HepG2 (cell line): ENCODE measurements at regions not wholly inside any gene's neighbourhood (a gene's known extent, or its start where the extent isn't known, plus 50 kb on each side); places are given as distances from the start of the nearest gene placed in this dataset.

Experiments
- BHLHE40 ChIP-seq: IDR thresholded peaks from 2 replicates; pipeline ENCODE4 v1.6.1; 2011; ENCODE audit warnings: low read length, improper control_type of control experiment
- CCDC6 ChIP-seq: sonication (generic); formaldehyde crosslinking; IDR thresholded peaks from 2 replicates; pipeline ENCODE4 v1.8.1; 2022; ENCODE audit warnings: mild to moderate bottlenecking, missing genetic modification reagents, moderate library complexity
- CSRNP1 ChIP-seq: sonication (generic); formaldehyde crosslinking; IDR thresholded peaks from 2 replicates; pipeline ENCODE4 v1.8.1; 2023; ENCODE audit warnings: mild to moderate bottlenecking, missing genetic modification reagents
- ELF1 ChIP-seq: sonication (generic); formaldehyde crosslinking; IDR thresholded peaks from 2 replicates; pipeline ENCODE4 v1.4.0; 2020; ENCODE audit warnings: missing genetic modification reagents
- FOXJ3 ChIP-seq: sonication (generic); formaldehyde crosslinking; IDR thresholded peaks from 2 replicates; pipeline ENCODE4 v1.4.0; 2020; ENCODE audit warnings: missing genetic modification reagents, mild to moderate bottlenecking, borderline replicate concordance
- HDAC2 ChIP-seq: sonication (generic); formaldehyde crosslinking; IDR thresholded peaks from 2 replicates; pipeline ENCODE4 v1.4.0; 2020; ENCODE audit warnings: missing genetic modification reagents
- KDM3A ChIP-seq: IDR thresholded peaks from 2 replicates; pipeline ENCODE4 v1.6.1; 2018; ENCODE audit warnings: low read depth, missing compliant biosample characterization
- NFIC ChIP-seq: IDR thresholded peaks from 2 replicates; pipeline ENCODE4 v1.6.1; 2012; ENCODE audit warnings: mild to moderate bottlenecking, low read length, inconsistent platforms
- NFKBIZ ChIP-seq: IDR thresholded peaks from 2 replicates; pipeline ENCODE4 v1.6.1; 2018; ENCODE audit warnings: missing genetic modification reagents, missing compliant biosample characterization
- ONECUT2 ChIP-seq: sonication (generic); formaldehyde crosslinking; IDR thresholded peaks from 2 replicates; pipeline ENCODE4 v1.4.0; 2020; ENCODE audit warnings: missing genetic modification reagents
- RNF2 ChIP-seq: fragments of 450-650 bp; conservative IDR thresholded peaks from 2 replicates; pipeline ENCODE4 v1.6.1; 2016; ENCODE audit warnings: low read depth
- SNAPC2 ChIP-seq: sonication (generic); formaldehyde crosslinking; IDR thresholded peaks from 2 replicates; pipeline ENCODE4 v1.8.1; 2022; ENCODE audit warnings: mild to moderate bottlenecking, missing genetic modification reagents
- TAF1 ChIP-seq: sonication (generic); formaldehyde crosslinking; IDR thresholded peaks from 2 replicates; pipeline ENCODE4 v1.4.0; 2020; ENCODE audit warnings: missing genetic modification reagents
- TRIM22 ChIP-seq: fragments of 450-650 bp; IDR thresholded peaks from 2 replicates; pipeline ENCODE4 v1.6.1; 2017
- ZGPAT ChIP-seq: IDR thresholded peaks from 2 replicates; pipeline ENCODE4 v1.6.1; 2016; ENCODE audit warnings: mild to moderate bottlenecking
- ZIK1 ChIP-seq: sonication (generic); formaldehyde crosslinking; IDR thresholded peaks from 2 replicates; pipeline ENCODE4 v1.5.0; 2020; ENCODE audit warnings: mild to moderate bottlenecking, low read depth, missing genetic modification reagents, borderline replicate concordance
- ZMYM4 ChIP-seq: sonication (generic); formaldehyde crosslinking; IDR thresholded peaks from 2 replicates; pipeline ENCODE4 v1.8.1; 2023; ENCODE audit warnings: mild to moderate bottlenecking, missing genetic modification reagents
- ZNF670 ChIP-seq: sonication (generic); formaldehyde crosslinking; IDR thresholded peaks from 2 replicates; pipeline ENCODE4 v1.8.0; 2022; ENCODE audit warnings: mild to moderate bottlenecking, missing genetic modification reagents, borderline replicate concordance
- ZNF703 ChIP-seq: sonication (generic); formaldehyde crosslinking; IDR thresholded peaks from 2 replicates; pipeline ENCODE4 v1.5.1; 2020; ENCODE audit warnings: missing genetic modification reagents, mild to moderate bottlenecking, moderate library complexity, borderline replicate concordance
- ZNF816 ChIP-seq: sonication (generic); formaldehyde crosslinking; IDR thresholded peaks from 2 replicates; pipeline ENCODE4 v1.8.0; 2022; ENCODE audit warnings: missing genetic modification reagents, mild to moderate bottlenecking, borderline replicate concordance
- ZNF891 ChIP-seq: sonication (generic); formaldehyde crosslinking; IDR thresholded peaks from 2 replicates; pipeline ENCODE4 v1.5.0; 2020; ENCODE audit warnings: mild to moderate bottlenecking, missing genetic modification reagents
- ZSCAN30 ChIP-seq: sonication (generic); formaldehyde crosslinking; IDR thresholded peaks from 2 replicates; pipeline ENCODE4 v1.5.0; 2020; ENCODE audit warnings: mild to moderate bottlenecking, missing genetic modification reagents
- TF ChIP-seq, protein P1 (sequence below): sonication (generic); formaldehyde crosslinking; IDR thresholded peaks from 2 replicates; pipeline ENCODE4 v1.4.0; 2020; ENCODE audit warnings: missing genetic modification reagents

DNA sequence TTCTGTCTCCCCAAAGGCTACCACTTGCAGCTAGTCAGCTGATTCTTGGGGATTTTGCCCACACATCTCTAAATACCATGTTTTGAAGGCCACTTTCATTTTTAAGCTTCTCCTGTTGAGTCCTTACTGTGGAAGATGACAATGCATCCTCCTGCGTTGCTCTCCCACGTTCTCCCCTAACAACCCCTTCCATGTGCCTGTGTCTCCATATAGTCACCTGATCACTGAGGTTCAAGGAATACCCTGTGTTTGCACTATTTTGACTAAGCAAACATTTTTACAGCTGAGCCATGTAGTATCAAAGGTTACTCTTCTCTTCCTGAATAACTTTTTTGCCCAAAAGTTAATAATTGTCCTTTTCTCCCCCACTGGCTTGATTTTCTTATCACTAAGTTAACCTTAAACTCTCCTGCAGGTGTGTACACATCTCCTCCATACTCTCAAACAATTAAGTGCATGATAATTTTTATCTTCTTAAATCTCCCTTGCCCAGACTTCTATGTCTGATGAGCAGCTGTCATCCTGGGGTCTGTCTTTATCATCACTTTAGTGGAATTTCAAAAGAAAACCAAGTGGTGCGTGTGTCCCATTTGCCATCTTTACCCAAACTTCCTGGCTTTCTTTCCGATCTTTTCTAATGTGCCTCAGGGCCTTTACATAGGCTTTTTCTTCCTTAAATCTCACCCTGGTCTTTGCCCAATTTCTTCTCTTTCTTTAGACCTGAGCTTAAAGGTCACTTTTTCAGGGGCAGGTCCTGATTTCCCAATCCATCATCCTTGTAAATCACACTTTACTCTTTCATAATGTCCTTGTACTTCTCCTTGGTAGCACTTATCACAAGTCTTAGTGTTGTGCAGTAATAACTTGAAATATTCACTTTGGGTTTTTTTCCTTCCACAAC is 85.2 kb upstream of the SPATS2L start (continued):
- peak; percentile 56 for TF ChIP-seq ELF1 (CRISPR knock-in tag)
- TF ChIP-seq ZMYM4 (CRISPR knock-in tag): peak; percentile 93
- TF ChIP-seq KDM3A (CRISPR knock-in tag): no peak
- TF ChIP-seq NFKBIZ: peak; percentile 93
- TF ChIP-seq, protein P1, sequence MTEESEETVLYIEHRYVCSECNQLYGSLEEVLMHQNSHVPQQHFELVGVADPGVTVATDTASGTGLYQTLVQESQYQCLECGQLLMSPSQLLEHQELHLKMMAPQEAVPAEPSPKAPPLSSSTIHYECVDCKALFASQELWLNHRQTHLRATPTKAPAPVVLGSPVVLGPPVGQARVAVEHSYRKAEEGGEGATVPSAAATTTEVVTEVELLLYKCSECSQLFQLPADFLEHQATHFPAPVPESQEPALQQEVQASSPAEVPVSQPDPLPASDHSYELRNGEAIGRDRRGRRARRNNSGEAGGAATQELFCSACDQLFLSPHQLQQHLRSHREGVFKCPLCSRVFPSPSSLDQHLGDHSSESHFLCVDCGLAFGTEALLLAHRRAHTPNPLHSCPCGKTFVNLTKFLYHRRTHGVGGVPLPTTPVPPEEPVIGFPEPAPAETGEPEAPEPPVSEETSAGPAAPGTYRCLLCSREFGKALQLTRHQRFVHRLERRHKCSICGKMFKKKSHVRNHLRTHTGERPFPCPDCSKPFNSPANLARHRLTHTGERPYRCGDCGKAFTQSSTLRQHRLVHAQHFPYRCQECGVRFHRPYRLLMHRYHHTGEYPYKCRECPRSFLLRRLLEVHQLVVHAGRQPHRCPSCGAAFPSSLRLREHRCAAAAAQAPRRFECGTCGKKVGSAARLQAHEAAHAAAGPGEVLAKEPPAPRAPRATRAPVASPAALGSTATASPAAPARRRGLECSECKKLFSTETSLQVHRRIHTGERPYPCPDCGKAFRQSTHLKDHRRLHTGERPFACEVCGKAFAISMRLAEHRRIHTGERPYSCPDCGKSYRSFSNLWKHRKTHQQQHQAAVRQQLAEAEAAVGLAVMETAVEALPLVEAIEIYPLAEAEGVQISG (CRISPR knock-in tag): peak; percentile 25; the same call in 1 of the 2 replicates
- TF ChIP-seq ZGPAT (CRISPR knock-in tag): peak; percentile 97
- TF ChIP-seq TRIM22: no peak
- peak; percentile 97 for TF ChIP-seq HDAC2 (CRISPR knock-in tag)
- 0 out of 2 replicates have a peak, but pooled peaks have one; percentile 36 for TF ChIP-seq ZNF703 (CRISPR knock-in tag)
- peak; percentile 92 for TF ChIP-seq BHLHE40
- TF ChIP-seq ZIK1 (CRISPR knock-in tag): peak; percentile 56; the same call in 1 of the 2 replicates
- no peak for TF ChIP-seq ZNF816 (CRISPR knock-in tag)
- peak; percentile 92; the same call in 1 of the 2 replicates for TF ChIP-seq FOXJ3 (CRISPR knock-in tag)
- peak; percentile 37; the same call in 1 of the 2 replicates for TF ChIP-seq TAF1 (CRISPR knock-in tag)
- TF ChIP-seq NFIC: peak; percentile 97
- TF ChIP-seq ZSCAN30 (CRISPR knock-in tag): 0 out of 2 replicates have a peak, but pooled peaks have one; percentile 36
- TF ChIP-seq ZNF891: no peak
- peak; percentile 29; the same call in 1 of the 2 replicates for TF ChIP-seq SNAPC2 (CRISPR knock-in tag)
- peak; percentile 33; the same call in 1 of the 2 replicates for TF ChIP-seq RNF2
- TF ChIP-seq CCDC6 (CRISPR knock-in tag): peak; percentile 47; the same call in 1 of the 2 replicates
- TF ChIP-seq ONECUT2 (CRISPR knock-in tag): peak; percentile 48; the same call in 1 of the 2 replicates
- TF ChIP-seq CSRNP1 (CRISPR knock-in tag): 0 out of 2 replicates have a peak, but pooled peaks have one; percentile 27
- TF ChIP-seq ZNF670: no peak
